Heart left ventricle (tissue), 16 donors: ENCODE measurements at regions not wholly inside any gene's neighbourhood (a gene's known extent, or its start where the extent isn't known, plus 50 kb on each side); places are given as distances from the start of the nearest gene placed in this dataset.
A peak's percentile ranks its signal among the peaks of the same experiment; 100 is the strongest.

Experiments used
- ATAC-seq, 4 donors: fragments of 200-7000 bp; cut with Tn5 transposase; one replicate each; pipeline ENCODE4 v1.9.1; 2020 to 2022; ENCODE audit warnings: moderate library complexity in 4 of 4, mild to moderate bottlenecking in 3 of 4, moderate number of reproducible peaks in 1 of 4
- DNase-seq, 5 donors: peaks; one replicate each; pipeline ENCODE4 v3.0.0-alpha.2; 2020
- H3K27ac ChIP-seq, 12 donors: fragments of 200-600 bp; sonication (generic) in 4 of 12; one replicate each; pipeline versions ENCODE4 v1.5.0 to v1.8.0; 2016 to 2022; ENCODE audit warnings: mild to moderate bottlenecking in 2 of 12
- H3K27me3 ChIP-seq, 9 donors: fragments of 200-600 bp; sonication (generic) in 2 of 9; one replicate each; pipeline versions ENCODE4 v1.5.1 to v1.8.0; 2016 to 2022; ENCODE audit warnings: mild to moderate bottlenecking in 3 of 9
- H3K36me3 ChIP-seq, 9 donors: fragments of 200-600 bp; sonication (generic) in 2 of 9; one replicate each; pipeline versions ENCODE4 v1.5.0 to v1.8.0; 2018 to 2022; ENCODE audit warnings: mild to moderate bottlenecking in 2 of 9
- H3K4me1 ChIP-seq, 12 donors: fragments of 200-600 bp; sonication (generic) in 4 of 12; one replicate each; pipeline versions ENCODE4 v1.5.0 to v1.8.0; 2016 to 2022; ENCODE audit warnings: mild to moderate bottlenecking in 3 of 12
- H3K4me3 ChIP-seq, 12 donors: fragments of 200-600 bp; sonication (generic) in 4 of 12; one replicate each; pipeline versions ENCODE4 v1.5.0 to v1.8.0; 2017 to 2022; ENCODE audit warnings: mild to moderate bottlenecking in 9 of 12, moderate library complexity in 4 of 12
- H3K9me3 ChIP-seq, 12 donors: fragments of 200-600 bp; sonication (generic) in 4 of 12; one replicate each; pipeline versions ENCODE4 v1.5.0 to v1.8.0; 2016 to 2022; ENCODE audit warnings: mild to moderate bottlenecking in 1 of 12
- CTCF ChIP-seq, 12 donors: fragments of 200-600 bp; sonication (generic) in 4 of 12; IDR thresholded peaks; one replicate each; pipeline versions ENCODE4 v1.5.0 to v1.8.0; 2018 to 2022; ENCODE audit warnings: antibody characterized with exemption in 12 of 12, mild to moderate bottlenecking in 5 of 12
- POLR2A ChIP-seq, 2 donors: fragments of 450-650 bp; IDR thresholded peaks; one replicate each; pipeline ENCODE4 v1.6.1; 2017; ENCODE audit warnings: antibody characterized with exemption in 2 of 2, mild to moderate bottlenecking in 2 of 2, moderate library complexity in 2 of 2
- WGBS, 4 donors: extraction: QIAGEN DNeasy Blood & Tissue Kit in 2 of 4; methylation state at CpG; one replicate each; pipeline versions ENCODE4 v1.1.5 to v1.1.7; 2013 to 2018; 5-methylcytosine and 5-hydroxymethylcytosine counted together
- intact Hi-C, 10 donors: fragments of 100-400 bp; cut with DNase I; formaldehyde crosslinking; loops; one replicate each; pipeline versions ENCODE4 v1.11.1 to v1.14.2; 2022
- donor health status: ischemic (EF 13 %, LVEDD 7.1; RV severe dilation, severe dysfunction).
- donor health status: healthy with polysubstance abuse.
- donor health status: DM: no; HTN: yes; CAD: no.
- donor health status: DM: no; HTN: no; CAD: no.
- donor health status: ischemic (EF 25% LVEDD 6.9; RV normal size, moderate dysfunction).
- donor health status: ischemic (EF 25% LVEDD 5.7; RV mildly dilated, moderate dysfunction).
- donor health status: healthy.
- donor health status: DM: yes; HTN: yes; CAD: no.
- donor health status: ischemic (EF 35%, LVEDD 5.7; RV mildly dilated, moderate dysfunction).
- donor health status: nonischemic (EF 11% LVEDD 7.7; RV severe dilation, severe dysfunction).
- donor health status: DM: yes; HTN: yes; CAD: no.
- donor health status: PGD.
- donor health status: ischemic (EF 29% LVEDD 5.4; RV normal size, mild dysfunction).
- donor health status: nonischemic (EF 23%, LVEDD 6.1; RV moderate dilation, normal function).

GRCh38 chr12:70982286-70982685 lies 61.7 kb upstream of the PTPRR start:
- Histone ChIP-seq H3K9me3 (no peaks in the 10 kb centered on the region), H3K4me3 (no peak overlapping the region), H3K27ac (peak overlapping the region in 1 of 12 donors; percentile 18), H3K4me1 (no peaks in the 10 kb centered on the region), H3K36me3 (no peaks in the 10 kb centered on the region), H3K27me3 (no peaks in the 10 kb centered on the region)
- TF ChIP-seq POLR2A (IDR thresholded peaks at IDR 0.05) (no peak), CTCF (IDR thresholded peaks at IDR 0.05) (no peak)
- intact Hi-C loops: no loop called here
- peak in 1 of 4 donors; percentile 53 for ATAC-seq
- DNase-seq: no peak
- 69 to 77% (median 74%) methylated on average over 2 of the region's 2 CpGs for WGBS, 4 donors

- peak in 2 of 4 donors; percentile 53 to 60 for ATAC-seq
- H3K27me3 ChIP-seq: no peaks in the 10 kb centered on the region
- H3K9me3 ChIP-seq: no peaks in the 10 kb centered on the region
- TF ChIP-seq POLR2A (IDR thresholded peaks at IDR 0.05) (no peak), CTCF (IDR thresholded peaks at IDR 0.05) (no peak)
- no peak for DNase-seq
- peak overlapping the region in 1 of 12 donors; percentile 8 for H3K27ac ChIP-seq
- intact Hi-C loops: no loop called here
- no peaks in the 10 kb centered on the region for H3K36me3 ChIP-seq
- 62 to 74% (median 68%) methylated on average over 3 of the region's 3 CpGs for WGBS, 4 donors
- H3K4me3 ChIP-seq: no peak overlapping the region
- H3K4me1 ChIP-seq: no peaks in the 10 kb centered on the region
Measured at GRCh38 chr12:70971001-70971794, 50.7 kb upstream of the PTPRR start.
